Progenitor cell of endocrine pancreas (in vitro differentiated cells): ENCODE measurements at regions not wholly inside any gene's neighbourhood (a gene's known extent, or its start where the extent isn't known, plus 50 kb on each side); places are given as distances from the start of the nearest gene placed in this dataset.

Experiments
- DNase-seq: peaks from one replicate; pipeline ENCODE4 v3.0.0; 2021; ENCODE audit warnings: low spot score; ENCODE audit not compliant: unreplicated experiment
- H3K27ac Mint-ChIP-seq: 2 replicates; pipeline ENCODE4 v1.8.0; 2021; ENCODE audit warnings: mild to moderate bottlenecking, moderate library complexity, mixed read lengths
- H3K27me3 Mint-ChIP-seq: 2 replicates; pipeline ENCODE4 v1.8.0; 2021; ENCODE audit warnings: mixed read lengths
- H3K36me3 Mint-ChIP-seq: 2 replicates; pipeline ENCODE4 v1.8.0; 2022; ENCODE audit warnings: mixed read lengths; ENCODE audit not compliant: insufficient read depth
- H3K4me1 Mint-ChIP-seq: 2 replicates; pipeline ENCODE4 v1.8.0; 2021; ENCODE audit warnings: low read depth, mixed read lengths
- H3K4me3 Mint-ChIP-seq: 2 replicates; pipeline ENCODE4 v1.8.0; 2021; ENCODE audit warnings: low read depth, mild to moderate bottlenecking, moderate library complexity, mixed read lengths
- H3K9me3 Mint-ChIP-seq: 2 replicates; pipeline ENCODE4 v1.8.0; 2021; ENCODE audit warnings: low read depth, mixed read lengths
- CTCF ChIP-seq: fragments of 200-600 bp; sonication (generic); IDR thresholded peaks from one replicate; pipeline ENCODE4 v1.5.0; 2021; ENCODE audit warnings: antibody characterized with exemption, mild to moderate bottlenecking; ENCODE audit not compliant: unreplicated experiment

- Mint-ChIP-seq H3K9me3 (no peaks in the 10 kb centered on the region), H3K4me3 (no peak overlapping the region), H3K4me1 (peaks cover 9% of the 10 kb centered on the region), H3K27ac (no peak overlapping the region), H3K36me3 (no peaks in the 10 kb centered on the region), H3K27me3 (no peaks in the 10 kb centered on the region)
- no peak for TF ChIP-seq CTCF
- DNase-seq, result no peak
Observed at GRCh38 chr9:82458296-82458695, 469.7 kb downstream of the SPATA31D1 start.

- H3K27me3 Mint-ChIP-seq, result no peaks in the 10 kb centered on the region
- H3K4me3 Mint-ChIP-seq, result no peak overlapping the region
- H3K9me3 Mint-ChIP-seq, result no peaks in the 10 kb centered on the region
- peak; percentile 59 for TF ChIP-seq CTCF
- no peaks in the 10 kb centered on the region for H3K36me3 Mint-ChIP-seq
- H3K4me1 Mint-ChIP-seq, result peaks cover 2% of the 10 kb centered on the region
- DNase-seq, result peak; percentile 11
- H3K27ac Mint-ChIP-seq, result no peak overlapping the region
Observed at GRCh38 chr9:82466616-82467260, 478.2 kb downstream of the SPATA31D1 start.

- Mint-ChIP-seq H3K4me3 (no peak overlapping the region), H3K27me3 (no peaks in the 10 kb centered on the region), H3K27ac (no peak overlapping the region), H3K36me3 (no peaks in the 10 kb centered on the region), H3K4me1 (peaks cover 2% of the 10 kb centered on the region), H3K9me3 (peaks cover 4% of the 10 kb centered on the region)
- no peak for DNase-seq
- TF ChIP-seq CTCF, result no peak
Observed at GRCh38 chr9:82467436-82467835, 478.9 kb downstream of the SPATA31D1 start.

GRCh38 chr9:82474235-82474634 is 485.7 kb downstream of the SPATA31D1 start:
- no peak for DNase-seq

GRCh38 chr9:82475584-82476301 is 487.2 kb downstream of the SPATA31D1 start:
- peaks cover 9% of the 10 kb centered on the region for H3K4me1 Mint-ChIP-seq
- no peak for DNase-seq
- H3K4me3 Mint-ChIP-seq, result no peak overlapping the region
- H3K27me3 Mint-ChIP-seq, result peaks cover 3% of the 10 kb centered on the region
- peaks cover 5% of the 10 kb centered on the region for H3K9me3 Mint-ChIP-seq
- no peak for TF ChIP-seq CTCF
- H3K27ac Mint-ChIP-seq, result no peak overlapping the region
- no peaks in the 10 kb centered on the region for H3K36me3 Mint-ChIP-seq

More at GRCh38 chr9:82474235-82474634, 485.7 kb downstream of the SPATA31D1 start:
- Mint-ChIP-seq H3K27me3 (peaks cover 3% of the 10 kb centered on the region), H3K36me3 (no peaks in the 10 kb centered on the region), H3K4me1 (peaks cover 9% of the 10 kb centered on the region), H3K4me3 (no peak overlapping the region), H3K9me3 (peaks cover 5% of the 10 kb centered on the region), H3K27ac (no peak overlapping the region)
- no peak for TF ChIP-seq CTCF
